ENCODE measurements at regions not wholly inside any gene's neighbourhood (a gene's known extent, or its start where the extent isn't known, plus 50 kb on each side); places are given as distances from the start of the nearest gene placed in this dataset.

DNA sequence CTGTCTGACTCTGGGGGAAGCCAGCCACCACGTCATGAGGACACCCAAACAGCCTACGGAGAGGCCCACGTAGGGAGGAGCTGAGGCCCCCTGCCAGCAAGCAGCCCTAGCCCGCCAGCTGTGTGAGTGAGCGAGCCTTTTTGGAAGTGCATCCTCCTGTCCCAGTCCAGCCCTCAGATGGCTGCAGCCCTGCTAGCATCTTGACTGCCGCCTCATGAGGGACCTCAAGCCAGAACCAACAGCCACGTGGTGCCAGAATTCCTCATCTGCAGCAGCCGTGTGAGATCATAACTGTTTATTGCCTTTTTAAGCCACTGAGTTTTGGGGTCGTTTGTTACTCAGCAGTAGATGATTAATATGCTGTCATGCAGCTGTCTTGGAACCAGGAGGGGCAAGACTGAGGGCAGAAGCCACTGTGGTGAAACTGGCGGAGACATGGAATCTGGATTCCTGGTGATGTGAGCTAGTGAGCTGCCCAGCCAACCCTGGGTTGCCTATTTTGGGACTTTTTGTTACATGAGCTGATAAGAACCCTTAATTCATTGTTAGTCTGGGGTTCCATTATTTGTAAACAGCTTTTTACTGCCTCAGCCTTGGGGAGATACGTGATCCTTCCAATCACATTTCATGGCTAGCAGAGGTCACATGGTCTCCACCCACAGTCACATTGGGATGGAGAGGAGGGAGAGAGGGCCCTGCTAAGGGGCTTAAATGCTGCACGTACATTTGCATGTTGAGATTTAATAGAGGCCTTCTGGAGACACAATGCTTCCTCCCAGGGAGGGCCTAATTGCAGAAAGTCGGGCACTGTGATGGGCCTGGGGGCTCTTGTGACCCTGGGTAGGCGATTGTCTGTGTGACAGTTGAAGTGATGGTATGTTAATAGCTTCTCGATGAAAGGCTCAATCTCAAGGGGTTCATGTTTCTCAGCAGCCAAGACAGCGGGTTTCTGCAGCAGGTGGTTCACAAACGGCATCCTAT is 73.8 kb downstream of the RPLP1 start:
- no peak for TF ChIP-seq CTCF (IDR thresholded peaks at IDR 0.05; ENCODE audit: low read depth, low read length)
- H3K9me3 ChIP-seq (ENCODE audit: control insufficient read depth, insufficient read depth, low read length), result peaks cover 8% of the 10 kb centered on the region
- H3K27ac ChIP-seq (ENCODE audit: low read depth, low read length), result no peak overlapping the region
- H3K4me3 ChIP-seq (ENCODE audit: low read depth, low read length), result no peak overlapping the region
- CTCF ChIA-PET, result interaction anchor here (0.7 kb wide), 1 partner anchor 1085 kb away, joined by 7 read pairs; no protein-coding TSS in a partner anchor
- POLR2A ChIA-PET, result no interaction called here
- DNase-seq (ENCODE audit: low read depth, low spot score), result no peak
- H3K27me3 ChIP-seq (ENCODE audit: control insufficient read depth, insufficient read depth, low read length), result peaks cover 21% of the 10 kb centered on the region

GRCh38 chr15:69529141-69529540 is 76.5 kb downstream of the RPLP1 start:
- DNase-seq (ENCODE audit: low read depth, low spot score), result no peak
- ChIA-PET CTCF (interaction anchor here (1.1 kb wide), 1 partner anchor 938 kb away, joined by 3 read pairs; no protein-coding TSS in a partner anchor), POLR2A (no interaction called here)
- H3K27ac ChIP-seq (ENCODE audit: low read depth, low read length), result no peak overlapping the region
- peaks cover 8% of the 10 kb centered on the region for H3K9me3 ChIP-seq (ENCODE audit: control insufficient read depth, insufficient read depth, low read length)
- H3K27me3 ChIP-seq (ENCODE audit: control insufficient read depth, insufficient read depth, low read length), result peaks cover 24% of the 10 kb centered on the region
- no peak for TF ChIP-seq CTCF (IDR thresholded peaks at IDR 0.05; ENCODE audit: low read depth, low read length)
- H3K4me3 ChIP-seq (ENCODE audit: low read depth, low read length), result no peak overlapping the region

DNA sequence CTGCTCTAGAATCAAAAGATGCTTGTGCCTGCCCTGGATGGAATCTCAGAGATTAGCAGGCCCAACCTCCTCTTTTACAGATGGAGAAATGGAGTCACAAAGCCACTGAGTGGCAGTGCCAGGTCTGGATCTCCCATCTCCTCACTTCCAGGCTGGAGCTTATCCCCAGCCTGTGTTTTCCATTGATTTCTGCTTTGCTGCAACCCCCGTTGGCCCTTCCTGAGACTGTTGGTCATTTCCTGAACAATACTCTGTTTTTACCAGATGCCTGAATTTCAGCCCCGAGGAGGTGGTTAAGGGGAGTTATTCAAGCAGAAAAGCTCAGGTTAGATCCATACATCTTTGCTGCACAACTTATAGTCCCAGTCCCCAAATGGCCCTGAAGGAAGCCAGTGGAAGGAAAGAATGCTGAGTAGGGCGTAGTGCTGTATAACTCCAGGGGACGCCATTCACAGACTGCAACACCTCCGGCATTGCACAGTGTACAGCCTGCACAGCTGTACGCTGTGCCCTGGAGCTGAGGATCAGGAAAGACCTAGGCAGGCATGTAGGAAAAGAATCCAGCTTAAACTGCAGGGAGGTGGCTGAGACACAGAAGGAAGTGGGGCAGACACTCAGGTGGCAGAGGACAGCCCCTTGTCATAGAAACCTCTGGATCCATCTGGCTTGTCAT is 77.5 kb downstream of the RPLP1 start:
- H3K4me3 ChIP-seq (ENCODE audit: low read depth, low read length), result no peak overlapping the region
- POLR2A ChIA-PET, result no interaction called here
- peaks cover 21% of the 10 kb centered on the region for H3K27me3 ChIP-seq (ENCODE audit: control insufficient read depth, insufficient read depth, low read length)
- peaks cover 8% of the 10 kb centered on the region for H3K9me3 ChIP-seq (ENCODE audit: control insufficient read depth, insufficient read depth, low read length)
- DNase-seq (ENCODE audit: low read depth, low spot score), result no peak
- CTCF ChIA-PET, result no interaction called here
- no peak overlapping the region for H3K27ac ChIP-seq (ENCODE audit: low read depth, low read length)
- TF ChIP-seq CTCF (IDR thresholded peaks at IDR 0.05; ENCODE audit: low read depth, low read length), result no peak

DNA sequence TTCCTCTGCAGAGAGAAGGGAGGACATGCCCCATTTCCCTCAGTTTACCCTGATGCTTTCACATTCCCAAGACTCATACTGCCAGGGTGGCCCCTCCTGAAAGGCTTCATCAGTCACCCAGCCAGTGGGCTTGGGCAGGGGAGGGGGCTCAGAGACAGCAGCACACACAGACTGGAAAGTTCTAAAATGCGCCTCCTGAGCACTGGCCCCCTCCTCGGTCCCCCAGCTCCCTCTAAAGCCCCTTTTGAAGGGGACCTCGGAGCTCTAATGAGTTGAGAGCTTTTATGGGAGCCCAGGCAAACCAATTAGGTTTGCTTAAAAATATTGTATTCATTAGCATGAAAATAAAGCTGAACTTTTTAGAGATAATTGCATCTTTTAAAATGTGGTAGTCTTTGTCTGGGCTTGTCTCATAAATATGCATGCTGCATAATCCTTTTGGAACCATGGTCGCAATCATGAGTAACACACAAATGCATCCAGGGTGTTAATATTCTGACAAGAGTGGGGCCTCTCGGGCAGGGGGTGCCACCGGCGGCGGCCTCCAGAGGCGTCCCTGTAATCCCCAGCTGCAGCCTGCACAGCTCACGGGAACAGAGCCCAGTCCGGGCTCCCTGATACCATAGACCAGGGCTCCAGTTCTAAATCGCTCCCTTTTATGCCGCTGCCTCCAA is 78.5 kb downstream of the RPLP1 start:
- DNase-seq (ENCODE audit: low read depth, low spot score), result no peak
- no peak overlapping the region for H3K4me3 ChIP-seq (ENCODE audit: low read depth, low read length)
- CTCF ChIA-PET, result interaction anchor here (0.8 to 1.0 kb wide), 2 partner anchors 9 to 10 kb away, joined by 3 to 4 read pairs; no protein-coding TSS in a partner anchor
- POLR2A ChIA-PET, result no interaction called here
- H3K27ac ChIP-seq (ENCODE audit: low read depth, low read length), result no peak overlapping the region
- H3K27me3 ChIP-seq (ENCODE audit: control insufficient read depth, insufficient read depth, low read length), result peaks cover 21% of the 10 kb centered on the region
- H3K9me3 ChIP-seq (ENCODE audit: control insufficient read depth, insufficient read depth, low read length), result peaks cover 2% of the 10 kb centered on the region
- no peak for TF ChIP-seq CTCF (IDR thresholded peaks at IDR 0.05; ENCODE audit: low read depth, low read length)

Data from AG04450 (cell line).